AG04449 (cell line): ENCODE measurements at regions not wholly inside any gene's neighbourhood (a gene's known extent, or its start where the extent isn't known, plus 50 kb on each side); places are given as distances from the start of the nearest gene placed in this dataset.

ENCODE experiments used
- CTCF ChIA-PET: fragments of 350-600 bp; formaldehyde crosslinking; extraction: SDS; loops from one replicate; lab custom pipeline; 2021; ENCODE audit warnings: antibody characterized with exemption; lab: Yijun Ruan, JAX
- POLR2A ChIA-PET: fragments of 400-600, 350-600 bp; formaldehyde crosslinking; extraction: SDS; loops from one replicate; lab custom pipeline; 2020; ENCODE audit warnings: antibody characterized with exemption, inconsistent platforms; lab: Yijun Ruan, JAX
- DNase-seq: peaks from one replicate; pipeline ENCODE4 v3.0.0-alpha.2; 2010; ENCODE audit warnings: low read depth, low spot score
- H3K4me3 ChIP-seq: 2 replicates; pipeline ENCODE4 v1.5.1; 2011; ENCODE audit warnings: low read depth, mild to moderate bottlenecking, control low read depth, low read length
- CTCF ChIP-seq: IDR thresholded peaks from one replicate; pipeline ENCODE4 v1.5.1; 2011; ENCODE audit warnings: mild to moderate bottlenecking, moderate library complexity, low read length, control low read depth, inconsistent platforms; ENCODE audit not compliant: insufficient read depth; ENCODE audit errors: missing control alignments

GRCh38 chr5:30104872-30105596, 1088.5 kb upstream of the CDH6 start:
- ChIA-PET POLR2A (no interaction called here), CTCF (no interaction called here)
- no peak overlapping the region for H3K4me3 ChIP-seq
- no peak for TF ChIP-seq CTCF
- no peak for DNase-seq

GRCh38 chr5:30103452-30104202, 1089.9 kb upstream of the CDH6 start:
- ChIA-PET CTCF (no interaction called here), POLR2A (no interaction called here)
- no peak overlapping the region for H3K4me3 ChIP-seq
- no peak for TF ChIP-seq CTCF
- DNase-seq: no peak

GRCh38 chr5:30103052-30103451, 1090.4 kb upstream of the CDH6 start:
- DNase-seq: no peak
- CTCF ChIA-PET: no interaction called here
- H3K4me3 ChIP-seq: no peak overlapping the region
- no peak for TF ChIP-seq CTCF
- POLR2A ChIA-PET: no interaction called here

- TF ChIP-seq CTCF: no peak
- no peak overlapping the region for H3K4me3 ChIP-seq
- CTCF ChIA-PET: no interaction called here
- POLR2A ChIA-PET: no interaction called here
- no peak for DNase-seq
Observed at GRCh38 chr5:30102185-30102584, 1091.3 kb upstream of the CDH6 start.

- DNase-seq: no peak
- no peak overlapping the region for H3K4me3 ChIP-seq
- POLR2A ChIA-PET: no interaction called here
- no peak for TF ChIP-seq CTCF
- CTCF ChIA-PET: no interaction called here
Observed at GRCh38 chr5:30100929-30101328, 1092.6 kb upstream of the CDH6 start.

- no peak for TF ChIP-seq CTCF
- ChIA-PET POLR2A (no interaction called here), CTCF (no interaction called here)
- no peak overlapping the region for H3K4me3 ChIP-seq
- DNase-seq: no peak
Observed at GRCh38 chr5:30100148-30100713, 1093.3 kb upstream of the CDH6 start.
